Ascending aorta (tissue), 2 donors: ENCODE measurements at regions not wholly inside any gene's neighbourhood (a gene's known extent, or its start where the extent isn't known, plus 50 kb on each side); places are given as distances from the start of the nearest gene placed in this dataset.

Source experiments
- DNase-seq, 2 donors: peaks; one replicate each; pipeline ENCODE4 v3.0.0-alpha.2; 2019; ENCODE audit warnings: low spot score in 2 of 2
- H3K27ac ChIP-seq, 2 donors: fragments of 200-600 bp; sonication (generic); one replicate each; pipeline ENCODE4 v1.5.1; 2016 to 2017; ENCODE audit warnings: mild to moderate bottlenecking in 1 of 2
- H3K27me3 ChIP-seq: fragments of 200-600 bp; sonication (generic); one replicate; pipeline ENCODE4 v1.5.1; 2017
- H3K36me3 ChIP-seq, 2 donors: fragments of 200-600 bp; sonication (generic); one replicate each; pipeline ENCODE4 v1.5.1; 2016
- H3K4me1 ChIP-seq, 2 donors: fragments of 200-600 bp; sonication (generic); one replicate each; pipeline ENCODE4 v1.5.1; 2016 to 2017; ENCODE audit warnings: mild to moderate bottlenecking in 1 of 2
- H3K4me3 ChIP-seq, 2 donors: fragments of 200-600 bp; sonication (generic); one replicate each; pipeline ENCODE4 v1.5.1; 2016 to 2017; ENCODE audit warnings: mild to moderate bottlenecking in 1 of 2
- H3K9me3 ChIP-seq, 2 donors: fragments of 200-600 bp; sonication (generic); one replicate each; pipeline ENCODE4 v1.5.1; 2016
- CTCF ChIP-seq, 3 experiments: fragments of 200-600 bp in 2 of 3; fragments of 450-650 bp in 1 of 3; sonication (generic) in 2 of 3; IDR thresholded peaks; one replicate each; pipeline ENCODE4 v1.5.1; 2016 to 2019; ENCODE audit warnings: antibody characterized with exemption in 3 of 3, mild to moderate bottlenecking in 1 of 3, moderate library complexity in 1 of 3
- intact Hi-C: fragments of 100-400 bp; cut with DNase I; formaldehyde crosslinking; loops from one replicate; pipeline ENCODE4 v1.15.1; 2023

DNA sequence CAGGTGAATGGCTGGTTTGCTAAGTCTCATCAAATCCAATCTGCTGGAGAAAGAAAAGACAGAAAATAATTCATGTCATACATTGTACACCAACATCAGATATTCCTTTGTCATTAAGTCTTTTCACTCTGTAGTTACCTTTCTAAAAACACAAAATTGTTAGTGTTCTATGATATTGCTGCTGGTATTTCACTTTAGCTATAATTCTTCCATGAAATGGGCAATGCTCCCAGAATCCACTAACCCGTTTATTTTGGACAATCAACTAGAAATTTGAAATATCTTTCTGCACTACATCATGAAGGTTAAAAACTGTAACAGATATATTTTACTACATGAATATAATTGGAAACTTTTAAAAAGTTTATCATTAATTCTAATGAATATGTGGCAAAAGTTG lies 181.3 kb downstream of the C7orf25 start:
- no peaks in the 10 kb centered on the region for H3K9me3 ChIP-seq
- no peak overlapping the region for H3K4me3 ChIP-seq
- H3K4me1 ChIP-seq, result peaks cover 0 to 22% of the 10 kb centered on the region in 2 donors
- no peaks in the 10 kb centered on the region for H3K27me3 ChIP-seq
- no peaks in the 10 kb centered on the region for H3K36me3 ChIP-seq
- intact Hi-C loops, result no loop called here
- H3K27ac ChIP-seq, result no peak overlapping the region
- TF ChIP-seq CTCF (IDR thresholded peaks at IDR 0.05), result no peak
- DNase-seq, result no peak

DNA sequence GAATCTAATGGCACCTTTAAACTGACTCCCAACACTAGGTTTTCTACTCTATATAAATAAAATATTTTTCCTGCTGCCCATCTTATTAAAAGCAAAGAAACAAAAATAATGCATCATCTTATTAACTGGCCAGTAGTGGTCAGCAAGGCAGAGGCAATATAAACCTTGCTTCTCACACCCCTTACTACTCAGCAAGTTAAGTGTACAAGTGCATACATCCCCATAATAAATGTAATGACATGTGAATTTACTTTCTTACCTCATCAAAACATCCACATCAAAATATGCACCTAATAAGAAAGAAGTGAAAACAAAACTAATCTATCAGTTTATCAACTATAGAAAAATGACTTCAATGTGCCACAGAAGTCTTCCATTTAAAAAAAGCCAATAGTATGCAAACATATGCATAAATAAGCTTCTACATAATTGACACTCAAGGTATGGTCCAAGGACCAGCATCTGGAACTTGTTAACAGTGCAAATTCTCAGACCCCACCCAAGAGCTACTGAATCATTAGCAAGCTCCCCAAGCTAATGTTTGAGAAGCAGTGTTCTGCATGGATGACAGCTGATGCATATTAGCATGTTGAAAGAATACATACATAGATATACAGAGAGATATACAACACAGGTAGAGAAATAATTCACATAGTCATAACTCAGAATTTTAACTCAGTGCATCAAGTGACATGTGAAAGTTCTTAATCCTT lies 182.7 kb downstream of the C7orf25 start:
- Histone ChIP-seq H3K9me3 (no peaks in the 10 kb centered on the region), H3K4me3 (no peak overlapping the region), H3K36me3 (no peaks in the 10 kb centered on the region), H3K27me3 (no peaks in the 10 kb centered on the region), H3K4me1 (peaks cover 0 to 18% of the 10 kb centered on the region in 2 donors), H3K27ac (no peak overlapping the region)
- DNase-seq, result no peak
- TF ChIP-seq CTCF (IDR thresholded peaks at IDR 0.05), result no peak
- intact Hi-C loops, result no loop called here

DNA sequence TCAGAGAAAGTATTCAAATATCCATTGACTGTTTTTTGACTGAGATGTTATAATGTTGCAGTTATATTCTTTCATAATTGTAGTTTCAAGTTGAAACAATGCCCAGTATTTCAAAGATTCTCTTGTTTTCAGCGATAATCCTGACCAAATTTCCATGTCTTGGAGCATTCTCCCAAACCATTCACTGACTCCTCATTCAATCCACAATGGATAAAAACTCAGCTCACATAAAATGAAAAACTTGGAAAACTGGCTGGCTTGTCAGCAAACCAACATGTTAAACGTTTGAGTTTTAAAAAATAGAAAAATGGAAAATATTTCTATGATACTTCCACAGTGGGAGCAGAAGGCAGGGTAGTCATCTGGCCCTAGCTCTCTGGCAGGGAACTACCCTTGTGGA lies 184.4 kb downstream of the C7orf25 start:
- no peak overlapping the region for H3K4me3 ChIP-seq
- no peak for DNase-seq
- intact Hi-C loops, result no loop called here
- H3K4me1 ChIP-seq, result peaks cover 0 to 14% of the 10 kb centered on the region in 2 donors
- H3K36me3 ChIP-seq, result no peaks in the 10 kb centered on the region
- H3K27ac ChIP-seq, result no peak overlapping the region
- no peak for TF ChIP-seq CTCF (IDR thresholded peaks at IDR 0.05)
- H3K27me3 ChIP-seq, result no peaks in the 10 kb centered on the region
- no peaks in the 10 kb centered on the region for H3K9me3 ChIP-seq

DNA sequence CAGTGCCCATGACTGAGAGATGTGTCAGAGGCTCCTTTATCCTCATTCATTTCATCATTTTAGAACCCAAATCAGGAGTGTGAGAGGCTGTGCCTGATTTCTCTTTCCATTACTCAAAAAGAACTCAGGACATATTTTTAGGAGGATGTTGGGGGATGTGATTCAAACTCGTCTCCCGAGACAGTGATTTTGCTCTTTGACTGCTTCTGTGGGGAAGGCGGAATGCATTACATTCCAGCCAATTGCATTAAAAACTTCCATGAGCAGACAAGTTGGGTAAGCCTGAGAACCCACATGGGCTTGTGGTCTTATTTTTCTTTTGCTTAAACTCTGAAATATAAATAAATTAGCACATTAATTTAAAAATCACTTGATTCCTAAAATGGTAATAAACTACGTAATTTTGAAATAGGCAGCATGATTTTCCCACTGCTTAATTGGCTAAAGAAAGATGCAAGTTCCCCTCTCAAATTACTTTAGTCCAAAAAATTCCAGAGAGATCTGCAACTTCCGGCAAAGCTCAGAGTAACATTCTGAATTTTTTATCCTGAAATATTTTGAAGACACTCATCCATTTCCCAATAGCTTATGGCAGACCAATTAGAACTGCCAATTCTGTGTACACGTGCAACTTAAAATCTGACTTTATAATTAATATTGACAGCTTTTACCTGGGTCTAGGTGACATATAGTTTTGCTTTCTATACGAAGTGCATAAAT lies 185.6 kb downstream of the C7orf25 start:
- intact Hi-C loops, result no loop called here
- H3K4me3 ChIP-seq, result no peak overlapping the region
- no peak overlapping the region for H3K27ac ChIP-seq
- TF ChIP-seq CTCF (IDR thresholded peaks at IDR 0.05), result no peak
- no peaks in the 10 kb centered on the region for H3K9me3 ChIP-seq
- H3K27me3 ChIP-seq, result no peaks in the 10 kb centered on the region
- no peak for DNase-seq
- no peaks in the 10 kb centered on the region for H3K36me3 ChIP-seq
- peaks cover 0 to 14% of the 10 kb centered on the region in 2 donors for H3K4me1 ChIP-seq

DNA sequence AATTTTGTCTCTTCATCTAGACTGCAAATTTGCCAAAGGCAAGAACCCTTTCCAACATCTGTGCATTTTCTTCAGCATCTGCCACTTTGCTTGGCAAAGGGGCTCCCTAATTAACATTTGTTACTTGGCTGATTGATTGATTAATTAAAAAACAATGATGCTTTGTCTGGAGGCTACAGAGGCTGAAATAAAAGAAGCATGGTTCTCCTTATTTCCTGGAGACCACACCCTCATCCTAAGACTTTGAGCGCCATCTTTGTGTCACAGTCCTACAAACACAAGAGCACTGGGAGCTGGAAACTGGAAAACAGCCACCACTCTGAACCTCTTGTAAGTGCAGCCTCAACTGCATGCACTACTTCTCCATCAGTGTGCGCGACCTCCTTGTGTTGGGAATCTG lies 189.2 kb downstream of the C7orf25 start:
- intact Hi-C loops, result no loop called here
- H3K9me3 ChIP-seq, result no peaks in the 10 kb centered on the region
- H3K4me3 ChIP-seq, result no peak overlapping the region
- peaks cover 0 to 3% of the 10 kb centered on the region in 2 donors for H3K4me1 ChIP-seq
- H3K27me3 ChIP-seq, result no peaks in the 10 kb centered on the region
- DNase-seq, result no peak
- H3K27ac ChIP-seq, result no peak overlapping the region
- no peak for TF ChIP-seq CTCF (IDR thresholded peaks at IDR 0.05)
- no peaks in the 10 kb centered on the region for H3K36me3 ChIP-seq
